Left lung (tissue), 4 donors: ENCODE measurements at regions not wholly inside any gene's neighbourhood (a gene's known extent, or its start where the extent isn't known, plus 50 kb on each side); places are given as distances from the start of the nearest gene placed in this dataset.
"Not testable (repeated sequence)": the region's sequence is repeated elsewhere in the genome, so short reads cannot be mapped to it uniquely, and the experiment has no call there.

Experiments used
- ATAC-seq: fragments of 200-7000 bp; cut with Tn5 transposase; one replicate; pipeline ENCODE4 v1.9.1; 2020; ENCODE audit warnings: moderate library complexity
- DNase-seq, 4 donors: peaks; one replicate each; pipeline ENCODE4 v3.0.0-alpha.2; 2013 to 2020
- H3K27ac ChIP-seq, 2 donors: fragments of 200-600 bp; sonication (generic) in 1 of 2; one replicate each; pipeline versions ENCODE4 v1.5.0 to v1.8.0; 2020 to 2021
- H3K27me3 ChIP-seq, 2 donors: fragments of 200-600 bp; sonication (generic) in 1 of 2; one replicate each; pipeline versions ENCODE4 v1.5.0 to v1.8.0; 2020 to 2021
- H3K36me3 ChIP-seq, 2 donors: fragments of 200-600 bp; sonication (generic) in 1 of 2; one replicate each; pipeline versions ENCODE4 v1.5.0 to v1.8.0; 2020 to 2021
- H3K4me1 ChIP-seq, 2 donors: fragments of 200-600 bp; one replicate each; pipeline ENCODE4 v1.8.0; 2021
- H3K4me3 ChIP-seq, 2 donors: fragments of 200-600 bp; sonication (generic) in 1 of 2; one replicate each; pipeline versions ENCODE4 v1.5.0 to v1.8.0; 2020 to 2021; ENCODE audit warnings: mild to moderate bottlenecking in 1 of 2
- H3K9me3 ChIP-seq, 2 donors: fragments of 200-600 bp; sonication (generic) in 1 of 2; one replicate each; pipeline versions ENCODE4 v1.5.0 to v1.8.0; 2020 to 2021
- intact Hi-C, 2 donors: fragments of 100-400 bp; cut with DNase I; formaldehyde crosslinking; loops; one replicate each; pipeline versions ENCODE4 v1.11.2 to v1.14.2; 2022
- TF ChIP-seq, protein P1 (sequence below), 2 donors: fragments of 200-600 bp; sonication (generic) in 1 of 2; IDR thresholded peaks; one replicate each; pipeline versions ENCODE4 v1.5.0 to v1.8.0; 2021; ENCODE audit warnings: antibody characterized with exemption in 2 of 2
- donor health status: DM: no; HTN: yes; CAD: no.
- donor health status: DM: no; HTN: no; CAD: no.

DNA sequence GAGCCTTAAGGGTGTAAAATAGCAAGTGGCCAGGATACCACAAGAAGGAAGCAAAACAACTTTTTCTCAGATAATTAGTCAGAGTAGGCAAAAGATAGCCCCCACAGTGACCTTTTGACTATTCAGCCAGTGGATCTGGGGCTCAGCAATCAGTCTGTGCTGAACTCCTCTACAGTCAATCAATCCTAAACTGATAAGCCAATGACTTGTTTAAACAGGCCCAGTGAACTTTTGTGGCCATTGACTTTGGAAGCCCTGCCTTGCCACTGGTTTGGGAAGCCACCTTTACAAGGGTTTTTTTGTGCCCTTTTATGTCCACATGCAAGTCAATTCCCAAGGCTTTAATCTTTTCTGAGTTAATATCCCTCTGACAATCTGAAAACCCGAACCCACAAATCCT is 1565.0 kb upstream of the WWC1 start:
- H3K4me1 ChIP-seq = no peaks in the 10 kb centered on the region
- intact Hi-C loops = no loop called here
- DNase-seq = no peak
- TF ChIP-seq, protein P1, sequence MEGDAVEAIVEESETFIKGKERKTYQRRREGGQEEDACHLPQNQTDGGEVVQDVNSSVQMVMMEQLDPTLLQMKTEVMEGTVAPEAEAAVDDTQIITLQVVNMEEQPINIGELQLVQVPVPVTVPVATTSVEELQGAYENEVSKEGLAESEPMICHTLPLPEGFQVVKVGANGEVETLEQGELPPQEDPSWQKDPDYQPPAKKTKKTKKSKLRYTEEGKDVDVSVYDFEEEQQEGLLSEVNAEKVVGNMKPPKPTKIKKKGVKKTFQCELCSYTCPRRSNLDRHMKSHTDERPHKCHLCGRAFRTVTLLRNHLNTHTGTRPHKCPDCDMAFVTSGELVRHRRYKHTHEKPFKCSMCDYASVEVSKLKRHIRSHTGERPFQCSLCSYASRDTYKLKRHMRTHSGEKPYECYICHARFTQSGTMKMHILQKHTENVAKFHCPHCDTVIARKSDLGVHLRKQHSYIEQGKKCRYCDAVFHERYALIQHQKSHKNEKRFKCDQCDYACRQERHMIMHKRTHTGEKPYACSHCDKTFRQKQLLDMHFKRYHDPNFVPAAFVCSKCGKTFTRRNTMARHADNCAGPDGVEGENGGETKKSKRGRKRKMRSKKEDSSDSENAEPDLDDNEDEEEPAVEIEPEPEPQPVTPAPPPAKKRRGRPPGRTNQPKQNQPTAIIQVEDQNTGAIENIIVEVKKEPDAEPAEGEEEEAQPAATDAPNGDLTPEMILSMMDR (IDR thresholded peaks at IDR 0.05) = no peak
- H3K9me3 ChIP-seq = peaks cover 0 to 2% of the 10 kb centered on the region in 2 donors
- no peaks in the 10 kb centered on the region for H3K36me3 ChIP-seq
- no peaks in the 10 kb centered on the region for H3K27me3 ChIP-seq
- no peak overlapping the region for H3K27ac ChIP-seq
- H3K4me3 ChIP-seq = no peak overlapping the region
- no peak for ATAC-seq

DNA sequence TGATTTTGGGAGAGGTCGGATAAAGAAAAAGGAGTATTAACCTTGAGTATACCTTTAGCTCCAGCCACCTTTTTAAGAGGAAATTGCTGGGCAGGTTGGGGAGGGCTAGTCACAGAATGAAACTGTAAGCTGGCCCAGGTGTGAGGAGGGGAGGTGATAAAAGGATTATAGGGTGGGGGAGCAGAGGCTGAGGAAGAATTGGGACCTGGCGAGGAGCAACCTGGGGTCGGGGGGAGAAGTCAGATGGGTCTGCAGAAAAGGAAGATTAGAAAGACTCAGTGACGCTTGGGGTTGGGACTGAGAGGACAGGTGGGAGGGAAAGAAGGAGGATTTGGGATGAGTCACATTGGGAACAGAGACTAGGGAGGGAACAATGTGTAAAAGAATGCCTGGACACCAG is 1548.5 kb upstream of the WWC1 start:
- DNase-seq, intact Hi-C loops, H3K4me3 ChIP-seq, H3K36me3 ChIP-seq, ATAC-seq, H3K4me1 ChIP-seq, H3K27me3 ChIP-seq, H3K9me3 ChIP-seq, H3K27ac ChIP-seq: not testable (repeated sequence)

DNA sequence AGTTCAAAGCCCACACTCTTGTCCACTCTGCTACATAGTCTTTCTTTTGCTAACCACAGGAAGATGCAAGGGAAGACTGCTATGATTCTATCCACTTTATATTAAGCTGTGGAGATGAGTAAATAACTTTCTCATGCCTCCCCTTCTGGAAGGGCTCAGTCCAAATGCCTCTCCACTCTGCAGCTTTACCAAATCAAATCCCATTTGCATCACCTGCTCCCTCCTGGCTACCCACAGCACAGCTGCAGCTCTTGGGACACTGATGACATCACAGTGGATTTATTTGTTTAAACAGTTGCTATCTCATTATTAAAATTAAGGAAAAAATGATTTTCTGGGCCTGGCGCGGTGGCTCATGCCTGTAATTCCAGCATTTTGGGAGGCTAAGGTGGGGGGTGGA is 1544.9 kb upstream of the WWC1 start:
- no peaks in the 10 kb centered on the region for H3K36me3 ChIP-seq
- ATAC-seq = no peak
- no peak overlapping the region for H3K4me3 ChIP-seq
- H3K27me3 ChIP-seq = no peaks in the 10 kb centered on the region
- no peak overlapping the region for H3K27ac ChIP-seq
- H3K9me3 ChIP-seq = peaks cover 0 to 3% of the 10 kb centered on the region in 2 donors
- TF ChIP-seq, protein P1 (IDR thresholded peaks at IDR 0.05) = no peak
- DNase-seq = peak in 1 of 4 donors; percentile 9
- H3K4me1 ChIP-seq = no peaks in the 10 kb centered on the region
- intact Hi-C loops = no loop called here

DNA sequence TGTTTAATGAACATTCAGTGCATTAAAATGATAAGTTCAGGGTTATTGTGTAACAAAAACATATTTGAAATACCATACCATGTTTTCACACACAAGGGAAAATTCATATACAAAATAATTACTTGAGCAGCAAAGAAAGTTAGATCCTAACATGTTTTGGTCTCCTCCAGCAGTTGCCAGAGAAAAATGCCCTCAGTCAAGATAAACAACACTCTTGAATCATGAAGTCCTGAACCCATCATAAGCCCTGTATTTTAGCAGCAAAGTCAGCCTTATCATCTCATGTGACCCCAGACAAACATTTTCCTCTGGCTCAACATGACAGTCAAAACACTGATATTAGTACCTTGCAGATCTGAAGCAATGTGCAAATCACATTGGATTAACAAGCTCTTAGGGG is 1541.1 kb upstream of the WWC1 start:
- Histone ChIP-seq H3K27ac (no peak overlapping the region), H3K9me3 (peaks cover 0 to 5% of the 10 kb centered on the region in 2 donors), H3K4me3 (no peak overlapping the region), H3K36me3 (no peaks in the 10 kb centered on the region), H3K27me3 (no peaks in the 10 kb centered on the region), H3K4me1 (no peaks in the 10 kb centered on the region)
- DNase-seq (no peak), ATAC-seq (no peak)
- intact Hi-C loops = no loop called here
- TF ChIP-seq, protein P1 (IDR thresholded peaks at IDR 0.05) = no peak

DNA sequence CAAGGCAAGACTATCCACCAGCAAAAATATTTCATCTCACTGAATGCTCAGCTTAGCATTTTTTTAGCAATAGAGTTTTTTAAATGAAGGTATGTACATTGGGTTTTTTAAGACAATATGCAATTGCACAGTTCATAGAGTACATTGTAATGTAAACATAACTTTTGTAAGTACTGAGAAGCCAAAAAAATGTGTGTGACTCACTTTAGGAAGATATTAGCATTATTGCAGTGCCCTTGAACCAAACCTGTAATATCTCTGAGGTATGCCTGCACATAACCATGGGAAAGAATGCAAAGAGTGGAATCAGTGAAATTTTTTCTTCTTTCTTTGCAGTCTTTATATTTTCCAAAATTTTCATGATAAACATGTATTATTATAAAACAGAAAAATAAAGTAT is 1533.3 kb upstream of the WWC1 start:
- Histone ChIP-seq H3K27me3 (no peaks in the 10 kb centered on the region), H3K9me3 (peaks cover 0 to 19% of the 10 kb centered on the region in 2 donors), H3K4me1 (no peaks in the 10 kb centered on the region), H3K4me3 (no peak overlapping the region), H3K27ac (no peak overlapping the region), H3K36me3 (no peaks in the 10 kb centered on the region)
- no peak for ATAC-seq
- DNase-seq = no peak
- TF ChIP-seq, protein P1 (IDR thresholded peaks at IDR 0.05) = no peak
- intact Hi-C loops = no loop called here

DNA sequence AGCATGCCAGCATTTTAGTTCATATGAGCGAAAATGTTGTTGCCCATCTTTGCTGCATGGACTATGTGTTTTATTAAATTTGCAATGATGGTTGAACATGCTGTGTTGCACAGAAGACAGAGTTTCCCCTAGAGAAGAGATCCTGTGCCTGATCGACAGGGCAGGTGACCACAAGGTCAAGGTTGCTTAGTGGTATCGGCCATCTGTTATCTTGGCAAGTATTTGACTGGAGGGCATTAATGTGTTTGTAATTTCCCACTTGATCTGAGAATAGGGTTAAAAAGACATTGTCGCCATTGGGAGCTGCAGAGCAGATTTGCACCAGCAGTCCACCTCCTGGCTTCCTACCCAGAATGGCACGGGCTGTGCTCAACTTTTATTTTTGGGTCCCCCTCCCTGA is 1523.6 kb upstream of the WWC1 start:
- peaks cover 0 to 8% of the 10 kb centered on the region in 2 donors for H3K9me3 ChIP-seq
- H3K4me3 ChIP-seq = no peak overlapping the region
- no peak for DNase-seq
- no peaks in the 10 kb centered on the region for H3K4me1 ChIP-seq
- no peak overlapping the region for H3K27ac ChIP-seq
- no peaks in the 10 kb centered on the region for H3K27me3 ChIP-seq
- no peak for ATAC-seq
- TF ChIP-seq, protein P1 (IDR thresholded peaks at IDR 0.05) = no peak
- no peaks in the 10 kb centered on the region for H3K36me3 ChIP-seq
- intact Hi-C loops = no loop called here
